Activated CD4-positive, alpha-beta T cell treated with anti-CD3 and anti-CD28 coated beads, Interleukin-2, amount 10 ng/mL, durations not matched to agents 7 days and 5 days (primary cell): ENCODE measurements at regions not wholly inside any gene's neighbourhood (a gene's known extent, or its start where the extent isn't known, plus 50 kb on each side); places are given as distances from the start of the nearest gene placed in this dataset.
"Not testable (repeated sequence)": the region's sequence is repeated elsewhere in the genome, so short reads cannot be mapped to it uniquely, and the experiment has no call there.

Experiments
- CTCF ChIA-PET: fragments of 350-600 bp; sonication (Branson Sonifier 250); formaldehyde crosslinking; loops from one replicate; lab custom pipeline; 2021; ENCODE audit warnings: antibody characterized with exemption; lab: Charles Lee
- POLR2A ChIA-PET: fragments of 350-600 bp; sonication (Branson Sonifier 250); formaldehyde crosslinking; loops from one replicate; lab custom pipeline; 2021; ENCODE audit warnings: antibody characterized with exemption; lab: Charles Lee
- DNase-seq: peaks from one replicate; pipeline ENCODE4 v3.0.0-alpha.2; 2020
- H3K27ac Mint-ChIP-seq: one replicate; pipeline ENCODE4 v1.8.0; 2021; ENCODE audit warnings: mild to moderate bottlenecking, moderate library complexity, mixed read lengths
- H3K27me3 Mint-ChIP-seq: one replicate; pipeline ENCODE4 v1.8.0; 2021; ENCODE audit warnings: mixed read lengths
- H3K36me3 Mint-ChIP-seq: one replicate; pipeline ENCODE4 v1.8.0; 2021; ENCODE audit warnings: low read depth, mixed read lengths
- H3K4me1 Mint-ChIP-seq: one replicate; pipeline ENCODE4 v1.8.0; 2021; ENCODE audit warnings: mixed read lengths
- H3K4me3 Mint-ChIP-seq: one replicate; pipeline ENCODE4 v1.8.0; 2021; ENCODE audit warnings: mild to moderate bottlenecking, moderate library complexity, mixed read lengths
- H3K9me3 Mint-ChIP-seq: one replicate; pipeline ENCODE4 v1.8.0; 2021; ENCODE audit warnings: mixed read lengths

- H3K27ac Mint-ChIP-seq = no peak overlapping the region
- ChIA-PET POLR2A (no interaction called here), CTCF (no interaction called here)
- H3K9me3 Mint-ChIP-seq = peaks cover 12% of the 10 kb centered on the region
- H3K27me3 Mint-ChIP-seq = no peaks in the 10 kb centered on the region
- no peaks in the 10 kb centered on the region for H3K4me1 Mint-ChIP-seq
- no peak for DNase-seq
- H3K4me3 Mint-ChIP-seq = no peak overlapping the region
- no peaks in the 10 kb centered on the region for H3K36me3 Mint-ChIP-seq
These were observed 246.0 kb upstream of the PTPRD start for GRCh38 chr9:10858817-10859216.

DNA sequence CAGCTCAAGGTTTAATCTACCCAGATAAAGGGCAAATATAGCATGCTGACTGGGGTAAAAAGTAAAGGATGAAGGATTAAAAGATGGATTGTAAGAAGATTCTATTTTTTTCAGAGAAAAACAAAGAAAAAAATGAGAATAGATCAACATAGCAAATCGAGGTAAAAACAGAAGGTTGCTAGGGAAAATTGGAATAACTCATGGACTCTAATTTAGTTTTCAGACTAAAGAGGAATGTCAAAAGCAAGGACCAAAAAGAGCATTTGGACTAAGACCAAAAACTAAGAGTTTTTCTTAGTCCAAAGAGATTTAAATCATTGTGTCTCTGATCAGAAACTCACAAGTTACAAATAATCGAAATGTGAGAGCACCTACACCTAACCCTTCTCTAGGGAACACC lies 250.7 kb upstream of the PTPRD start:
- no peaks in the 10 kb centered on the region for H3K27me3 Mint-ChIP-seq
- DNase-seq = no peak
- no peaks in the 10 kb centered on the region for H3K36me3 Mint-ChIP-seq
- POLR2A ChIA-PET = no interaction called here
- CTCF ChIA-PET = no interaction called here
- peaks cover 2% of the 10 kb centered on the region for H3K9me3 Mint-ChIP-seq
- no peaks in the 10 kb centered on the region for H3K4me1 Mint-ChIP-seq
- no peak overlapping the region for H3K4me3 Mint-ChIP-seq
- no peak overlapping the region for H3K27ac Mint-ChIP-seq

- Mint-ChIP-seq H3K9me3 (peaks cover 8% of the 10 kb centered on the region), H3K27ac (no peak overlapping the region), H3K27me3 (no peaks in the 10 kb centered on the region), H3K36me3 (no peaks in the 10 kb centered on the region), H3K4me1 (no peaks in the 10 kb centered on the region), H3K4me3 (no peak overlapping the region)
- ChIA-PET POLR2A (no interaction called here), CTCF (no interaction called here)
- no peak for DNase-seq
These were observed 254.4 kb upstream of the PTPRD start for GRCh38 chr9:10867194-10867593.

- H3K4me3 Mint-ChIP-seq = no peak overlapping the region
- no peak overlapping the region for H3K27ac Mint-ChIP-seq
- no peaks in the 10 kb centered on the region for H3K4me1 Mint-ChIP-seq
- no peaks in the 10 kb centered on the region for H3K27me3 Mint-ChIP-seq
- CTCF ChIA-PET = no interaction called here
- no peaks in the 10 kb centered on the region for H3K36me3 Mint-ChIP-seq
- POLR2A ChIA-PET = no interaction called here
- no peak for DNase-seq
- H3K9me3 Mint-ChIP-seq = peaks cover 16% of the 10 kb centered on the region
These were observed 256.9 kb upstream of the PTPRD start for GRCh38 chr9:10869687-10870086.

- Mint-ChIP-seq H3K27ac (no peak overlapping the region), H3K4me3 (no peak overlapping the region), H3K27me3 (no peaks in the 10 kb centered on the region), H3K36me3 (no peaks in the 10 kb centered on the region), H3K9me3 (peaks cover 17% of the 10 kb centered on the region), H3K4me1 (no peaks in the 10 kb centered on the region)
- CTCF ChIA-PET = no interaction called here
- POLR2A ChIA-PET = no interaction called here
- no peak for DNase-seq
These were observed 261.2 kb upstream of the PTPRD start for GRCh38 chr9:10873999-10874398.

DNA sequence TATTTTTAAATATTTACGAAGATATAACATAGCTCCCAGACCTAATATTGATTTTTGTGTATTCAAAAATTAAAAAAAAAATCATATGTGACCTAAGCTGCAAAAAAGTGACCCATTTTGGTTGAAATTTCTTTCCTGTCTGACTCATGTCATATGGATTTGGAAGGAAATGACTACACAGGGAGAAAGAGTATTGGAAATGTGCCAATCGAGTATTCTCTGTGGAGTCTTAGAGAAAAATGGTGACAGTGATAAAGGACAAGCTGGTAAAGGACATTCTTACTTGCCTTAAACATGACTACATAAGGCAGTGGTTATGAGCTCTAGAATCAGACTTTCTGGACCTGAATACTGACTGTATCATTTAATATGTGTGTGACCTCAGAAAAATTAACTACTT lies 262.9 kb upstream of the PTPRD start:
- no peaks in the 10 kb centered on the region for H3K27me3 Mint-ChIP-seq
- no peaks in the 10 kb centered on the region for H3K4me1 Mint-ChIP-seq
- H3K36me3 Mint-ChIP-seq = no peaks in the 10 kb centered on the region
- H3K27ac Mint-ChIP-seq = no peak overlapping the region
- ChIA-PET POLR2A (no interaction called here), CTCF (no interaction called here)
- H3K9me3 Mint-ChIP-seq = peaks cover 18% of the 10 kb centered on the region
- no peak overlapping the region for H3K4me3 Mint-ChIP-seq
- DNase-seq = no peak

DNA sequence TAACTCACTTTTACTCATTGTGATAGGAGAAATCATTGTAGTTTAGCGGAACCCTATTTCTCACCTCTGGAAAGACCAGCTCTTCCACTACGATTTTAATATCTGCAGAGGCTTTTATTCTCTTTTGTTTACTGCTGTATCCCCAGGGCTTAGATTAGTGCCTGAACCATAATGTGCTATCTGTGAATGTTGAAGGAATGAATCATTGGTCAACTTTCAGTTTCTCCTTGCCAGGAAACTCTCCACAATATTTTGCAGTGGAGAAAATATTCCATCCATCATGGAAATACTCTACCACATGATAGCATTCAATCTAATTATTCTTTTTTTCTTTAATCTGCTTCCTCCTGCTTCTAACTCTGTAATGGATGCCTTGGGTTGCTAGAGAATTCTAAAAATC lies 263.5 kb upstream of the PTPRD start:
- H3K9me3 Mint-ChIP-seq = peaks cover 18% of the 10 kb centered on the region
- H3K4me3 Mint-ChIP-seq = no peak overlapping the region
- H3K4me1 Mint-ChIP-seq = no peaks in the 10 kb centered on the region
- no peak for DNase-seq
- H3K36me3 Mint-ChIP-seq = no peaks in the 10 kb centered on the region
- POLR2A ChIA-PET = no interaction called here
- H3K27ac Mint-ChIP-seq = no peak overlapping the region
- H3K27me3 Mint-ChIP-seq = no peaks in the 10 kb centered on the region
- CTCF ChIA-PET = no interaction called here

DNA sequence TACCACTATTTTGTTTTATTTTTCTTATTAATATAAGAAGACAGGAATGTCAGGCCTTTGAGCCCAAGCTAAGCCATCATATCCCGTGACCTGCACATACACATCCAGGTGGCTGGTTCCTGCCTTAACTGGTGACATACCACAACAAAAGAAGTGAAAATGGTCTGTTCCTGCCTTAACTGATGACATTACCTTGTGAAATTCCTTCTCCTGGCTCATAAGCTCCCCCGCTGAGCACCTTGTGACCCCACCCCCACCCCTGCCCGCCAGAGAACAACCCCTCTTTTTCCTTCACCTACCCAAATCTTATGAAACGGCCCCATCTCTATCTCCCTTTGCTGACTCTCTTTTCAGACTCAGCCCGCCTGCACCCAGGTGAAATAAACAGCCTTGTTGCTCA lies 277.5 kb upstream of the PTPRD start:
- POLR2A ChIA-PET, H3K27ac Mint-ChIP-seq, DNase-seq, H3K27me3 Mint-ChIP-seq, H3K9me3 Mint-ChIP-seq, H3K4me3 Mint-ChIP-seq, CTCF ChIA-PET, H3K36me3 Mint-ChIP-seq, H3K4me1 Mint-ChIP-seq: not testable (repeated sequence)

- no peaks in the 10 kb centered on the region for H3K27me3 Mint-ChIP-seq
- DNase-seq = no peak
- CTCF ChIA-PET = no interaction called here
- peaks cover 17% of the 10 kb centered on the region for H3K9me3 Mint-ChIP-seq
- H3K36me3 Mint-ChIP-seq = no peaks in the 10 kb centered on the region
- no peak overlapping the region for H3K27ac Mint-ChIP-seq
- POLR2A ChIA-PET = no interaction called here
- H3K4me1 Mint-ChIP-seq = no peaks in the 10 kb centered on the region
- H3K4me3 Mint-ChIP-seq = no peak overlapping the region
These were observed 286.7 kb upstream of the PTPRD start for GRCh38 chr9:10899509-10899908.

GRCh38 chr9:10903969-10904368 lies 291.2 kb upstream of the PTPRD start:
- no peak for DNase-seq
- no peak overlapping the region for H3K27ac Mint-ChIP-seq
- peaks cover 13% of the 10 kb centered on the region for H3K9me3 Mint-ChIP-seq
- H3K4me1 Mint-ChIP-seq = no peaks in the 10 kb centered on the region
- no peak overlapping the region for H3K4me3 Mint-ChIP-seq
- no peaks in the 10 kb centered on the region for H3K36me3 Mint-ChIP-seq
- ChIA-PET CTCF (no interaction called here), POLR2A (no interaction called here)
- no peaks in the 10 kb centered on the region for H3K27me3 Mint-ChIP-seq

- DNase-seq = no peak
- H3K27ac Mint-ChIP-seq = no peak overlapping the region
- H3K4me3 Mint-ChIP-seq = no peak overlapping the region
- ChIA-PET CTCF (no interaction called here), POLR2A (no interaction called here)
- H3K27me3 Mint-ChIP-seq = no peaks in the 10 kb centered on the region
- no peaks in the 10 kb centered on the region for H3K36me3 Mint-ChIP-seq
- no peaks in the 10 kb centered on the region for H3K4me1 Mint-ChIP-seq
- H3K9me3 Mint-ChIP-seq = peaks cover 8% of the 10 kb centered on the region
These were observed 298.0 kb upstream of the PTPRD start for GRCh38 chr9:10910779-10911178.

DNA sequence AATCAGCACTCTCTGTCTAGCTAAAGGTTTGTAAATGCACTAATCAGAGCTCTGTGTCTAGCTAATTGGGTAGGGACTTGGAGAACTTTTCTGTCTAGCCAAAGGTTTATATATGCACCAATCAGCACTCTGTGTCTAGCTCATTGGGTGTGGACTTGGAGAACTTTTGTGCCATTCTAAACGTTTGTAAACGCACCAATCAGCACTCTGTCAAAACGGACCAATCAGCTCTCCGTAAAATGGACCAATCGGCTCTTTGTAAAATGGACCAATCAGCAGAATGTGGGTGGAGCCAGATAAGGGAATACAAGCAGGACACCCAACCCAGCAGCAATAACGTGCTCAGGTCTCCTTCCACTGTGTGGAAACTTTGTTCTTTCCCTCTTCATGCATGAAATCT lies 298.6 kb upstream of the PTPRD start:
- Mint-ChIP-seq H3K4me3 (no peak overlapping the region), H3K27me3 (no peaks in the 10 kb centered on the region), H3K4me1 (no peaks in the 10 kb centered on the region), H3K9me3 (peaks cover 10% of the 10 kb centered on the region), H3K36me3 (no peaks in the 10 kb centered on the region), H3K27ac (no peak overlapping the region)
- ChIA-PET POLR2A (no interaction called here), CTCF (no interaction called here)
- no peak for DNase-seq

GRCh38 chr9:10917001-10917400 lies 304.2 kb upstream of the PTPRD start:
- Mint-ChIP-seq H3K27ac (no peak overlapping the region), H3K27me3 (no peaks in the 10 kb centered on the region), H3K9me3 (peaks cover 12% of the 10 kb centered on the region), H3K36me3 (no peaks in the 10 kb centered on the region), H3K4me3 (no peak overlapping the region), H3K4me1 (no peaks in the 10 kb centered on the region)
- ChIA-PET CTCF (no interaction called here), POLR2A (no interaction called here)
- DNase-seq = no peak

GRCh38 chr9:10921671-10922070 lies 308.9 kb upstream of the PTPRD start:
- Mint-ChIP-seq H3K36me3 (no peaks in the 10 kb centered on the region), H3K27me3 (no peaks in the 10 kb centered on the region), H3K9me3 (peaks cover 6% of the 10 kb centered on the region), H3K4me1 (no peaks in the 10 kb centered on the region), H3K27ac (no peak overlapping the region), H3K4me3 (no peak overlapping the region)
- POLR2A ChIA-PET = no interaction called here
- CTCF ChIA-PET = no interaction called here
- DNase-seq = no peak

GRCh38 chr9:10925896-10926295 lies 313.1 kb upstream of the PTPRD start:
- Mint-ChIP-seq H3K4me1 (no peaks in the 10 kb centered on the region), H3K36me3 (no peaks in the 10 kb centered on the region), H3K27me3 (no peaks in the 10 kb centered on the region), H3K9me3 (peaks cover 2% of the 10 kb centered on the region), H3K4me3 (no peak overlapping the region), H3K27ac (no peak overlapping the region)
- DNase-seq = no peak
- CTCF ChIA-PET = no interaction called here
- POLR2A ChIA-PET = no interaction called here
